H1 (cell line): ENCODE measurements at regions not wholly inside any gene's neighbourhood (a gene's known extent, or its start where the extent isn't known, plus 50 kb on each side); places are given as distances from the start of the nearest gene placed in this dataset.

Experiments used
- JUN ChIP-seq: IDR thresholded peaks from 2 replicates; pipeline ENCODE4 v1.6.1; 2011; ENCODE audit warnings: low read depth, mild to moderate bottlenecking, improper control_type of control experiment, low read length
- POLR2A ChIP-seq, 2 experiments: IDR thresholded peaks; 1 replicate in 1 of 2; 2 replicates in 1 of 2; pipeline ENCODE4 v1.6.1; 2011; ENCODE audit warnings: low read depth in 2 of 2, low read length in 2 of 2, mild to moderate bottlenecking in 2 of 2; ENCODE audit errors: control extremely low read depth in 1 of 2
- SIN3A ChIP-seq, 2 experiments: IDR thresholded peaks in 1 of 2; conservative IDR thresholded peaks in 1 of 2; 2 replicates each; pipeline ENCODE4 v1.6.1; 2011 to 2012; ENCODE audit warnings: low read length in 2 of 2, improper control_type of control experiment in 1 of 2, low read depth in 1 of 2, mild to moderate bottlenecking in 1 of 2

GRCh38 chr4:23635468-23635867, 254.4 kb downstream of the PPARGC1A start (continued):
- TF ChIP-seq JUN: no peak
- TF ChIP-seq POLR2A (IDR thresholded peaks at IDR 0.05; ENCODE audit: control extremely low read depth in 1 of 2, low read depth in 2 of 2, low read length in 2 of 2): no peak
- TF ChIP-seq SIN3A (conservative IDR thresholded peaks at IDR 0.05 in 1 of 2, IDR thresholded peaks at IDR 0.05 in 1 of 2; ENCODE audit: low read depth in 1 of 2, low read length in 2 of 2): no peak
